HG03565 (cell line): ENCODE measurements at regions not wholly inside any gene's neighbourhood (a gene's known extent, or its start where the extent isn't known, plus 50 kb on each side); places are given as distances from the start of the nearest gene placed in this dataset.

Experiments
- ATAC-seq: cut with Tn5 transposase; IDR thresholded peaks from one replicate; pipeline ENCODE4 v1.9.1; 2021; ENCODE audit warnings: mild to moderate bottlenecking, moderate library complexity; ENCODE audit not compliant: unreplicated experiment

GRCh38 chr16:87068762-87069150, 248.4 kb downstream of the C16orf95 start:
- no peak for ATAC-seq

GRCh38 chr16:87070657-87071056, 246.5 kb downstream of the C16orf95 start:
- ATAC-seq = no peak

- no peak for ATAC-seq
These were observed 245.1 kb downstream of the C16orf95 start for GRCh38 chr16:87072101-87072500.

GRCh38 chr16:87074641-87075318, 242.4 kb downstream of the C16orf95 start:
- ATAC-seq = peak; percentile 69

- ATAC-seq = no peak
These were observed 241.8 kb downstream of the C16orf95 start for GRCh38 chr16:87075319-87075860.

- no peak for ATAC-seq
These were observed 240.8 kb downstream of the C16orf95 start for GRCh38 chr16:87076331-87076949.

GRCh38 chr16:87076950-87077749, 240.0 kb downstream of the C16orf95 start:
- ATAC-seq = no peak

- ATAC-seq = no peak
These were observed 239.5 kb downstream of the C16orf95 start for GRCh38 chr16:87077750-87078127.

GRCh38 chr16:87080571-87081167, 236.5 kb downstream of the C16orf95 start:
- ATAC-seq = no peak

GRCh38 chr16:87085441-87085840, 231.8 kb downstream of the C16orf95 start:
- no peak for ATAC-seq

GRCh38 chr16:87086156-87086555, 231.0 kb downstream of the C16orf95 start:
- no peak for ATAC-seq

GRCh38 chr16:87086575-87086974, 230.6 kb downstream of the C16orf95 start:
- no peak for ATAC-seq

- ATAC-seq = no peak
These were observed 224.2 kb downstream of the C16orf95 start for GRCh38 chr16:87092958-87093357.

GRCh38 chr16:87093804-87094555, 223.2 kb downstream of the C16orf95 start:
- ATAC-seq = no peak

GRCh38 chr16:87094556-87094865, 222.7 kb downstream of the C16orf95 start:
- no peak for ATAC-seq

GRCh38 chr16:87095271-87095670, 221.9 kb downstream of the C16orf95 start:
- no peak for ATAC-seq

- ATAC-seq = no peak
These were observed 220.4 kb downstream of the C16orf95 start for GRCh38 chr16:87096746-87097333.

- ATAC-seq = no peak
These were observed 218.8 kb downstream of the C16orf95 start for GRCh38 chr16:87098361-87098760.

- no peak for ATAC-seq
These were observed 218.0 kb downstream of the C16orf95 start for GRCh38 chr16:87098976-87099720.
